GM12878 (cell line): ENCODE measurements at regions not wholly inside any gene's neighbourhood (a gene's known extent, or its start where the extent isn't known, plus 50 kb on each side); places are given as distances from the start of the nearest gene placed in this dataset.

ENCODE experiments used
- ATAC-seq: fragments of 200-7000 bp; cut with Tn5 transposase; 3 replicates; pipeline ENCODE4 v1.9.1; 2020; ENCODE audit warnings: mild to moderate bottlenecking, moderate library complexity
- BruUV-seq: library from RNA; stranded (reverse); fragments of 400-500 nt; replicated peaks from 2 replicates; lab custom pipeline; 2021; lab: Mats Ljungman, UMichigan
- CTCF ChIA-PET: fragments of 300-600 bp; sonication (Branson Sonifier 250); formaldehyde crosslinking; extraction: SDS; loops from one replicate; lab custom pipeline; 2021; ENCODE audit warnings: inconsistent platforms; lab: Yijun Ruan, JAX
- POLR2A ChIA-PET: fragments of 350-600 bp; formaldehyde crosslinking; extraction: SDS; loops from one replicate; lab custom pipeline; 2021; ENCODE audit warnings: inconsistent platforms; lab: Charles Lee
- RAD21 ChIA-PET: fragments of 300-600 bp; sonication (Branson Sonifier 250); formaldehyde crosslinking; loops from one replicate; lab custom pipeline; 2023; ENCODE audit warnings: antibody characterized with exemption; ENCODE audit not compliant: unreplicated experiment; lab: Charles Lee
- SMC1A ChIA-PET: fragments of 300-600 bp; sonication (Branson Sonifier 250); formaldehyde crosslinking; loops from one replicate; lab custom pipeline; 2023; ENCODE audit not compliant: unreplicated experiment, uncharacterized antibody; lab: Charles Lee
- DNase-seq: peaks from one replicate; pipeline ENCODE4 v3.0.0-alpha.2; 2011; ENCODE audit warnings: low read depth, low spot score
- FAIRE-seq: peaks from 3 replicates; lab custom pipeline; 2011; peaks lifted over from hg19 to GRCh38; lab: Jason Lieb, UNC
- H2AFZ ChIP-seq: 2 replicates; pipeline ENCODE4 v1.6.0; 2011; ENCODE audit warnings: low read depth, low read length, control low read depth; ENCODE audit not compliant: control insufficient read depth
- H3K27ac ChIP-seq: 2 replicates; pipeline ENCODE4 v1.5.1; 2011; ENCODE audit warnings: control low read depth; ENCODE audit not compliant: control insufficient read depth, insufficient read depth
- H3K27me3 ChIP-seq, 2 experiments: replicated peaks in 1 of 2; 2 replicates each; pipeline versions ENCODE4 v1.6.0 to v1.6.1; 2011; ENCODE audit warnings: low read length in 1 of 2; ENCODE audit not compliant: control insufficient read depth in 2 of 2, insufficient read depth in 2 of 2
- H3K36me3 ChIP-seq, 2 experiments: 2 replicates each; pipeline ENCODE4 v1.5.1; 2011; ENCODE audit warnings: low read length in 1 of 2; ENCODE audit not compliant: control insufficient read depth in 2 of 2, insufficient read depth in 2 of 2
- H3K4me1 ChIP-seq: 2 replicates; pipeline ENCODE4 v1.6.1; 2011; ENCODE audit warnings: mild to moderate bottlenecking, low read length, moderate library complexity, mixed read lengths; ENCODE audit not compliant: control insufficient read depth, insufficient read depth
- H3K4me2 ChIP-seq: 2 replicates; pipeline ENCODE4 v1.6.0; 2011; ENCODE audit warnings: control low read depth; ENCODE audit not compliant: control insufficient read depth, insufficient read depth
- H3K4me3 ChIP-seq: fragments of 200-600 bp; sonication (generic); 2 replicates; pipeline ENCODE4 v1.5.1; 2016
- H3K79me2 ChIP-seq: 2 replicates; pipeline ENCODE4 v1.6.0; 2011; ENCODE audit warnings: low read length; ENCODE audit not compliant: control insufficient read depth, insufficient read depth
- H3K9ac ChIP-seq: 2 replicates; pipeline ENCODE4 v1.8.0; 2011; ENCODE audit warnings: low read length, control low read depth, mixed read lengths; ENCODE audit not compliant: control insufficient read depth, insufficient read depth
- H3K9me3 ChIP-seq: replicated peaks from 3 replicates; pipeline ENCODE4 v1.5.1; 2011; ENCODE audit warnings: mild to moderate bottlenecking, low read length; ENCODE audit not compliant: control insufficient read depth, insufficient read depth
- H4K20me1 ChIP-seq: 2 replicates; pipeline ENCODE4 v1.6.0; 2011; ENCODE audit not compliant: control insufficient read depth, insufficient read depth
- JUNB ChIP-seq: IDR thresholded peaks from 2 replicates; pipeline ENCODE4 v1.6.1; 2016; ENCODE audit warnings: antibody characterized with exemption, mild to moderate bottlenecking
- NBN ChIP-seq: fragments of 450-650 bp; IDR thresholded peaks from 2 replicates; pipeline ENCODE4 v1.6.1; 2016
- ZNF24 ChIP-seq: fragments of 450-650 bp; IDR thresholded peaks from 2 replicates; pipeline ENCODE4 v1.6.1; 2017; ENCODE audit warnings: antibody characterized with exemption, mild to moderate bottlenecking
- WGBS: methylation state at CpG from one replicate; pipeline ENCODE4 v1.1.6; 2016; ENCODE audit warnings: low lambda C conversion rate; ENCODE audit not compliant: insufficient replicate concordance, insufficient coverage; ENCODE audit errors: missing lambda C conversion rate; 5-methylcytosine and 5-hydroxymethylcytosine counted together
- in situ Hi-C: fragments of 300-500 bp; cut with MboI; formaldehyde crosslinking; loops from 9 replicates; pipeline ENCODE4 v1.14.3; 2018; ENCODE audit warnings: mixed read lengths
- intact Hi-C: fragments of 100-400 bp; cut with micrococcal nuclease; formaldehyde crosslinking; loops from one replicate; pipeline ENCODE4 v1.14.2; 2022; ENCODE audit not compliant: unreplicated experiment
- TF ChIP-seq, protein P1 (sequence below): IDR thresholded peaks from 2 replicates; pipeline ENCODE4 v1.6.1; 2012; ENCODE audit warnings: low read depth, low read length, improper control_type of control experiment

DNA sequence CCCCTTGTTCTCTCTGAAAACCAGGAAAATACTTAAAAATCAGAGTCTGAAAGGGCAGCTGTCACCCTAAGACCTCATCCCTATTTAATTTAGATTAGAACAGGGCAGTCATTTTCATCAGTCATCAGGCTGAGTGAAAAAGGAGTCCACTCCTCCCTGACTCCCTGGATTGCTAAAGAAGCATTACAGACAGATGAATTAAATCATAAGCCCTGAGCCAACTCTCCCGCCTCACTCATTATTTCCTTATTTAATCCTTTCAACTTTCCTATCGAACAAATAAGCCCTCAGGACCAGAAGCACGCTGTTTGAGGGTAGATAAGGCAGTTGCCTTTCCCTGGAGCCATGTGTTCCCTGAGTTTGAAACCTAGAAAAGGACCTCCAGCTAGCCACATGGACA, 201.9 kb upstream of the ANKRD55 start (continued):
- no peak for TF ChIP-seq ZNF24

DNA sequence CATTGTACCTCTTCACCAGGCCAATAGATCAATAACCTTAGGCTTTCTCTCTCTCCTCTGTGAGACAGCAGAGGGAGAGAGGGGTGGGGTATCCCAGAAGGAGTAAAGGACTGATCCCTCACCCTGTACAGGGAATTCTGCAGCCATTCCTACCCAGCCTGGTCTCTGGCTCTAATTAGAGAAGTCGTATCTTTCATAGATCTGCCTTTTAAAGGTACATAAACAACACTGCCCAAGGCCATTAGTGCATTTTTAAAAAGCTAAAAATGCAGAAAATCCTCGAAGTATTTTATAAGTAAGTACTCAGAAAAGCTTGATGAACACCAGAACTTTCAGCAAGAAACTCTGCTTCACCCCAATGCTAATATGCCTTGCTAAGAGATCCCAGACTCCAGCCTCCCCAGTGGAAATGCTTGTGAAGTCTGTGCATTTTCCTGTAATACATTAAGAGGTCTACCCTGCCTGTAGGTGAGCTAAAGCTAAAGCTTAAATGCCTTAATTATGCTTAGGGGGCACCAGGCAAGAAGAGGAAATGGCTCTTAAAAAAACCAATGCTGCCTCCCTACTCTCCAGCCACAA, 200.0 kb upstream of the ANKRD55 start:
- WGBS, result 21% methylated on average over 2 of the region's 2 CpGs
- Histone ChIP-seq H3K79me2 (no peaks in the 10 kb centered on the region), H3K9ac (no peak overlapping the region)
- ChIA-PET POLR2A (interaction anchor here (0.5 kb wide), 1 partner anchor 13 kb away, joined by 3 read pairs; no protein-coding TSS in a partner anchor), CTCF (no interaction called here)
- intact Hi-C loops, result no loop called here
- BruUV-seq, result no TSS peak
- in situ Hi-C loops, result no loop called here
- FAIRE-seq, result no peak
- TF ChIP-seq, protein P1, sequence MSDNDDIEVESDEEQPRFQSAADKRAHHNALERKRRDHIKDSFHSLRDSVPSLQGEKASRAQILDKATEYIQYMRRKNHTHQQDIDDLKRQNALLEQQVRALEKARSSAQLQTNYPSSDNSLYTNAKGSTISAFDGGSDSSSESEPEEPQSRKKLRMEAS, result no peak
- TF ChIP-seq, all 136 proteins: peak for 0
- ChIA-PET SMC1A (interaction anchor here (0.6 to 1.5 kb wide), 3 partner anchors 12 to 405 kb away, joined by 3 read pairs; no protein-coding TSS in a partner anchor), RAD21 (no interaction called here)
- Histone ChIP-seq H3K4me3 (no peak overlapping the region), H3K36me3 (no peaks in the 10 kb centered on the region), H3K27me3 (no peaks in the 10 kb centered on the region), H4K20me1 (no peaks in the 10 kb centered on the region), H2AFZ (no peak overlapping the region), H3K4me2 (no peak overlapping the region), H3K4me1 (no peaks in the 10 kb centered on the region), H3K9me3 (no peaks in the 10 kb centered on the region; the same call in 2 of the 3 replicates), H3K27ac (no peak overlapping the region)
- no peak for ATAC-seq
- DNase-seq, result no peak

DNA sequence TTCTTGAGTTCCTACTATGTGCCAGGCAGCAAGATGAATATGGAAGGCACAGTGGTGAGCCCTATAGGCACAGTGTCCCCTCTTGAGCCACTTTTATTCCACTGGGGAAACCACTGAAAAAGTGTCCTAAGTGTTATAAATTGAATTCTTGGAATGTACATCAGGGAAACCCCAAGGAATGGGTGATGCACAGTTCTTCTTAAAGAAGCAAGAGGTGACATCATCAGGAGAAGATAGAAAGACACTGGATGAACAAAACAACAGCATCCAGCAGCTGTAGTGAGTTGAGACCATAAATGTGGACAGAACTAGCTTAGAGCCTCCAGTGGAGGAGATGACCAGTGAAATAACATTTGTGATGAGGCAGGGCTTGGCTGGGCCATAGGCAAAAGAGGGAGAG, 199.2 kb upstream of the ANKRD55 start:
- no TSS peak for BruUV-seq
- in situ Hi-C loops (no loop called here), intact Hi-C loops (no loop called here)
- ChIA-PET RAD21 (no interaction called here), SMC1A (interaction anchor here (0.9 to 1.5 kb wide), 2 partner anchors 14 to 405 kb away, joined by 3 read pairs; no protein-coding TSS in a partner anchor), CTCF (interaction anchor here (0.6 kb wide), 1 partner anchor 214 kb away, joined by 3 read pairs; no protein-coding TSS in a partner anchor), POLR2A (no interaction called here)
- ATAC-seq (no peak), DNase-seq (no peak), FAIRE-seq (no peak)
- Histone ChIP-seq H3K79me2 (no peaks in the 10 kb centered on the region), H3K4me2 (no peak overlapping the region), H3K27me3 (no peaks in the 10 kb centered on the region), H3K9me3 (no peaks in the 10 kb centered on the region; the same call in 2 of the 3 replicates), H3K27ac (no peak overlapping the region), H3K9ac (no peak overlapping the region), H3K4me3 (no peak overlapping the region), H2AFZ (no peak overlapping the region), H4K20me1 (no peaks in the 10 kb centered on the region), H3K4me1 (no peaks in the 10 kb centered on the region), H3K36me3 (no peaks in the 10 kb centered on the region)
- no peak for TF ChIP-seq NBN
- TF ChIP-seq JUNB, result no peak
